Activated B cell treated with CpG ODN at 0.5 μM for 24 hours (primary cell): ENCODE measurements at regions not wholly inside any gene's neighbourhood (a gene's known extent, or its start where the extent isn't known, plus 50 kb on each side); places are given as distances from the start of the nearest gene placed in this dataset.
"Not testable (repeated sequence)": the region's sequence is repeated elsewhere in the genome, so short reads cannot be mapped to it uniquely, and the experiment has no call there.

Experiments used
- ATAC-seq: fragments of 200-7000 bp; cut with Tn5 transposase; one replicate; pipeline ENCODE4 v1.10.0; 2021; ENCODE audit warnings: low read depth, mild to moderate bottlenecking, moderate library complexity
- CTCF ChIA-PET: fragments of 350-600 bp; sonication (Branson Sonifier 250); formaldehyde crosslinking; loops from one replicate; lab custom pipeline; 2021; ENCODE audit warnings: antibody characterized with exemption; lab: Charles Lee
- POLR2A ChIA-PET: fragments of 350-600 bp; sonication (Branson Sonifier 250); formaldehyde crosslinking; loops from one replicate; lab custom pipeline; 2021; ENCODE audit warnings: antibody characterized with exemption; lab: Charles Lee
- DNase-seq: peaks from one replicate; pipeline ENCODE4 v3.0.0; 2022
- H3K27ac Mint-ChIP-seq: one replicate; pipeline ENCODE4 v1.8.0; 2020; ENCODE audit warnings: mixed read lengths
- H3K27me3 Mint-ChIP-seq: one replicate; pipeline ENCODE4 v1.8.0; 2021; ENCODE audit warnings: mixed read lengths
- H3K36me3 Mint-ChIP-seq: one replicate; pipeline ENCODE4 v1.8.0; 2021; ENCODE audit warnings: low read depth, mixed read lengths
- H3K4me1 Mint-ChIP-seq: one replicate; pipeline ENCODE4 v1.8.0; 2021; ENCODE audit warnings: mixed read lengths
- H3K4me3 Mint-ChIP-seq: one replicate; pipeline ENCODE4 v1.8.0; 2020; ENCODE audit warnings: mild to moderate bottlenecking, mixed read lengths
- H3K9me3 Mint-ChIP-seq: one replicate; pipeline ENCODE4 v1.8.0; 2020; ENCODE audit warnings: mixed read lengths
- CTCF ChIP-seq: fragments of 200-600 bp; IDR thresholded peaks from one replicate; pipeline ENCODE4 v1.8.0; 2022; ENCODE audit warnings: antibody characterized with exemption, mild to moderate bottlenecking
- intact Hi-C: fragments of 100-400 bp; cut with micrococcal nuclease; formaldehyde crosslinking; loops from one replicate; pipeline ENCODE4 v1.15.1; 2024

GRCh38 chrX:74065831-74066390 is 213.4 kb upstream of the XIST start:
- H3K9me3 Mint-ChIP-seq: peaks cover 4% of the 10 kb centered on the region
- POLR2A ChIA-PET: no interaction called here
- no peak overlapping the region for H3K27ac Mint-ChIP-seq
- no peak for TF ChIP-seq CTCF
- H3K27me3 Mint-ChIP-seq: no peaks in the 10 kb centered on the region
- H3K4me3 Mint-ChIP-seq: no peak overlapping the region
- no peak for ATAC-seq
- CTCF ChIA-PET: no interaction called here
- no peaks in the 10 kb centered on the region for H3K4me1 Mint-ChIP-seq
- DNase-seq: no peak
- intact Hi-C loops: no loop called here
- peaks cover 4% of the 10 kb centered on the region for H3K36me3 Mint-ChIP-seq

DNA sequence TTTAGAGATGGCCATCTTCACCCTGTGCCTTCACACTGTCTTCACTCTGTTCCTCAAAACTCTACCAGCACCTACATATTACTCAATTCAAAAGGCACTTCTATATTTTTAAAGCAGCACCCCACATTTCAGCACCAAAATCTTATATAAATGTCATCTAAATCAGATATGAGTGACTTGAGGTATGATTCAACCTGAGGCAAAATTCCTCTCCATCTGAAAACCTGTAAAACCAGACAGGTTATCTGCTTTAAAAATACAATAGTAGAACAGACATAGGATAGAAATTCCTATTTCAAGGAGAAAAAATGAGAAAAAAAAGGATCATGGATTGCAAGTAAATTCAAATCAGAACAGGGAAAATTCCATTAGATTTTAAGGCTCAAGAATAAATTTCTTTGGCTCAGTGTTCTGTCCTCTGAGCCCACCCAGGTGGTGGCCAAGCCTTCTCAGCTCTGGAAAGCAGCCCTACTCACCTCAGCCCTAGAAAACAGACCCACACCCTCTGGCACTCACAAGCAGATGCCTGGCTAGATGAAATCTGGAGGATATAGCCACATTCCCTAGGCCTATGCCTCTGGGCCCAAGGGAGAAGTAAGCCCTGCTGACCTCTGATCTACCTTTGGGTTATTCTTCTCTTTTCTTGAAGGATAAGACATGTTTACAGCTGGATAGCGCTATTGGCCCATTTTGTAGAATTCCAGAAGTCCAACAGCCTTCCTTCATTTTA is 211.1 kb upstream of the XIST start:
- no peak for DNase-seq
- Mint-ChIP-seq H3K4me3 (no peak overlapping the region), H3K4me1 (no peaks in the 10 kb centered on the region), H3K9me3 (peaks cover 4% of the 10 kb centered on the region), H3K27ac (no peak overlapping the region), H3K36me3 (no peaks in the 10 kb centered on the region), H3K27me3 (no peaks in the 10 kb centered on the region)
- no peak for TF ChIP-seq CTCF
- ChIA-PET CTCF (no interaction called here), POLR2A (no interaction called here)
- intact Hi-C loops: no loop called here
- no peak for ATAC-seq

DNA sequence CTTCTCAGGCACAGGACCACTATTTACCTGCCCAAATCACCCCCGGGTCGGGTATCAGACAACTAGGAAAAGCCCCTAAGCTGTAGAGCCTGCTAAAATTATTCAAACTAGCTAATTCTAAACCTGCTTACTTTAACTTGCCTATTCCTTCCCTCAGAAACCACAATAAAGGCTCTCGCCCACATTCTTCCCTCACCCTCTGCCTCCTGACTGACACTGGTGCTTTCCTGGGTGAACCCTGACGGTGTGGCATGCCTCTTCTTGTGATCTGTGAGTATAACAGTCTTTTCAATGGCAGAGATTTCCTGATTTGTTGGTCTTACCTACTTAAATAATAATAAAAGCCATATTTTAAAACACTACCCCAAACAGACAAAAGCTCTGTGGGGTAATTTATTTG is 209.4 kb upstream of the XIST start:
- ATAC-seq: no peak
- H3K27me3 Mint-ChIP-seq: no peaks in the 10 kb centered on the region
- H3K9me3 Mint-ChIP-seq: no peaks in the 10 kb centered on the region
- H3K4me3 Mint-ChIP-seq: no peak overlapping the region
- DNase-seq: no peak
- TF ChIP-seq CTCF: no peak
- H3K27ac Mint-ChIP-seq: no peak overlapping the region
- H3K4me1 Mint-ChIP-seq: no peaks in the 10 kb centered on the region
- ChIA-PET CTCF (no interaction called here), POLR2A (no interaction called here)
- H3K36me3 Mint-ChIP-seq: no peaks in the 10 kb centered on the region
- intact Hi-C loops: no loop called here

DNA sequence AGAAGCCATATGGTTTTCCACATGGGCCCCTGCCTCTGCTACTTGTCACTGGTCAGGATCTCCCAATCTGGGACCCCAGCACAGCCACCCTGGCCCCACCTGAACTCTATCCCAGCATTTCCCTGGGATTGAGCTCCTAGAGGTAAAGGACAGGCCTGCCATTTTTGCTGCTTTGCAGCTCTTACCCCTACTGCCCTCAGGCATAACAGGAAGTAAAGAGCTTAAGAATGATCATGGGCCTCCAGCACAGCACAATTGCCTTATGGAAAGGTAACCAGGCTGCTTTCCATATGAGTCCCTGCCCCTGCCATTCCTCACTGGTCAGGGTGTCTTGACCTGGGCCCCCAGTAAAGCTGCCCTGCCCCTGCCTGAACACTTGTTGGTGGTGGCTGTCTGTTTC is 196.6 kb upstream of the XIST start:
- no peaks in the 10 kb centered on the region for H3K27me3 Mint-ChIP-seq
- no peak for DNase-seq
- POLR2A ChIA-PET: no interaction called here
- TF ChIP-seq CTCF: no peak
- peaks cover 3% of the 10 kb centered on the region for H3K9me3 Mint-ChIP-seq
- no peak overlapping the region for H3K4me3 Mint-ChIP-seq
- CTCF ChIA-PET: no interaction called here
- no peak overlapping the region for H3K27ac Mint-ChIP-seq
- H3K36me3 Mint-ChIP-seq: no peaks in the 10 kb centered on the region
- intact Hi-C loops: no loop called here
- no peak for ATAC-seq
- H3K4me1 Mint-ChIP-seq: no peaks in the 10 kb centered on the region

- intact Hi-C loops, POLR2A ChIA-PET, H3K9me3 Mint-ChIP-seq, CTCF ChIA-PET, ATAC-seq, H3K4me1 Mint-ChIP-seq, H3K27ac Mint-ChIP-seq, H3K27me3 Mint-ChIP-seq, DNase-seq, H3K36me3 Mint-ChIP-seq, H3K4me3 Mint-ChIP-seq: not testable (repeated sequence)
Observed at GRCh38 chrX:74034066-74034465, 181.6 kb upstream of the XIST start.

DNA sequence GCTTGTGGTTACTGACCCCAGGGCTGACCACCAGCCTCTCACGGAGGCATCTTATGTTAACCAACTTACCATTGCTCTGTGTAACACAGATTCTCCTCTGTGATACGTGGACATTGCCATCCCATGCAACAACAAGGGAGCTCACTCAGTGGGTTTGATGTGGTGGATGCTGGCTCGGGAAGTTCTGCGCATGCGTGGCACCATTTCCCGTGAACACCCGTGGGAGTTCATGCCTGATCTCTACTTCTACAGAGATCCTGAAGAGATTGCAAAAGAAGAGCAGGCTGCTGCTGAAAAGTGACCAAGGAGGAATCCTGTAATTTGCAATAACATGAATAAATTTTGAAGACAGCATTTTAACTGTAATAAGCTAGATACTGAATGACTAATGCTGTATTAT is 179.0 kb upstream of the XIST start:
- intact Hi-C loops, H3K4me1 Mint-ChIP-seq, H3K9me3 Mint-ChIP-seq, CTCF ChIA-PET, H3K36me3 Mint-ChIP-seq, H3K27me3 Mint-ChIP-seq, POLR2A ChIA-PET, ATAC-seq, H3K4me3 Mint-ChIP-seq, H3K27ac Mint-ChIP-seq, DNase-seq: not testable (repeated sequence)

- H3K27me3 Mint-ChIP-seq, H3K9me3 Mint-ChIP-seq, CTCF ChIA-PET, H3K27ac Mint-ChIP-seq, POLR2A ChIA-PET, H3K4me3 Mint-ChIP-seq, DNase-seq, intact Hi-C loops, ATAC-seq, H3K36me3 Mint-ChIP-seq, H3K4me1 Mint-ChIP-seq: not testable (repeated sequence)
Observed at GRCh38 chrX:74030766-74031165, 178.3 kb upstream of the XIST start.

DNA sequence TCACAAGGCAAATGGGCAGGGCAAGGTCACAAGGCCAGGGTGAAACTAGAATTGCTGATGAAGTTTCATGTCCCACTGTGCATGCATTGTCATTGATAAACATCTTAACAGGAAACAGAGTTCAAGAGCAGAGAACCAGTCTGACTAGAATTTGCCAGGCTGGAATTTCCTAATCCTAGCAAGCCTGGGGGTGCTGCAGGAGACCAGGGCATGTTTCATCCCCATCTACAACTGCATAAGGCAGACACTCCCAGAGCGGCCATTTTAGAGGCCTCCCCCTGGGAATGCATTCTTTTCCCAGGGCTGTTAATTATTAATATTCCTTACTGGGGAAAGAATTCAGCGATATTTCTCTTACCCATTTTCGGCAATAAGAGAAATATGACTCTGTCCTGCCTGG is 172.6 kb upstream of the XIST start:
- ATAC-seq, H3K27ac Mint-ChIP-seq, H3K4me3 Mint-ChIP-seq, H3K9me3 Mint-ChIP-seq, H3K27me3 Mint-ChIP-seq, CTCF ChIA-PET, intact Hi-C loops, POLR2A ChIA-PET, H3K4me1 Mint-ChIP-seq, H3K36me3 Mint-ChIP-seq, DNase-seq: not testable (repeated sequence)
